Fibroblast of skin of scalp (primary cell): ENCODE measurements at regions not wholly inside any gene's neighbourhood (a gene's known extent, or its start where the extent isn't known, plus 50 kb on each side); places are given as distances from the start of the nearest gene placed in this dataset.

Experiments used
- DNase-seq: peaks from one replicate; pipeline ENCODE4 v3.0.0-alpha.2; 2013

- no peak for DNase-seq
Observed at GRCh38 chr10:106457522-106457921, 707.0 kb downstream of the SORCS1 start.

- DNase-seq = no peak
Observed at GRCh38 chr10:106454233-106454632, 710.3 kb downstream of the SORCS1 start.

GRCh38 chr10:106450966-106451365 is 713.5 kb downstream of the SORCS1 start:
- DNase-seq = peak; percentile 6

GRCh38 chr10:106446920-106447319 is 717.6 kb downstream of the SORCS1 start:
- DNase-seq = no peak

- no peak for DNase-seq
Observed at GRCh38 chr10:106442223-106442622, 722.3 kb downstream of the SORCS1 start.

- DNase-seq = no peak
Observed at GRCh38 chr10:106440767-106441166, 723.7 kb downstream of the SORCS1 start.

GRCh38 chr10:106440355-106440754 is 724.2 kb downstream of the SORCS1 start:
- no peak for DNase-seq

- no peak for DNase-seq
Observed at GRCh38 chr10:106439366-106439765, 725.1 kb downstream of the SORCS1 start.

GRCh38 chr10:106438386-106438785 is 726.1 kb downstream of the SORCS1 start:
- DNase-seq = no peak

- no peak for DNase-seq
Observed at GRCh38 chr10:106436123-106436715, 728.3 kb downstream of the SORCS1 start.

- DNase-seq = no peak
Observed at GRCh38 chr10:106435081-106435480, 729.4 kb downstream of the SORCS1 start.

- DNase-seq = peak; percentile 35
Observed at GRCh38 chr10:106424981-106425380, 739.5 kb downstream of the SORCS1 start.

- peak; percentile 91 for DNase-seq
Observed at GRCh38 chr10:106424054-106424453, 740.5 kb downstream of the SORCS1 start.

- DNase-seq = peak; percentile 8
Observed at GRCh38 chr10:106410331-106410730, 754.2 kb downstream of the SORCS1 start.

GRCh38 chr10:106405141-106405540 is 759.4 kb downstream of the SORCS1 start:
- no peak for DNase-seq

GRCh38 chr10:106402458-106402857 is 762.0 kb downstream of the SORCS1 start:
- DNase-seq = no peak

- DNase-seq = no peak
Observed at GRCh38 chr10:106401967-106402366, 762.5 kb downstream of the SORCS1 start.

GRCh38 chr10:106401161-106401560 is 763.3 kb downstream of the SORCS1 start:
- DNase-seq = peak; percentile 35

- DNase-seq = no peak
Observed at GRCh38 chr10:106399112-106399511, 765.4 kb downstream of the SORCS1 start.

GRCh38 chr10:106396192-106396591 is 768.3 kb downstream of the SORCS1 start:
- DNase-seq = no peak

GRCh38 chr10:106395041-106395749 is 769.3 kb downstream of the SORCS1 start:
- DNase-seq = no peak

GRCh38 chr10:106392778-106393177 is 771.7 kb downstream of the SORCS1 start:
- DNase-seq = no peak

- peak; percentile 26 for DNase-seq
Observed at GRCh38 chr10:106387063-106387462, 777.4 kb downstream of the SORCS1 start.

GRCh38 chr10:106384496-106384895 is 780.0 kb downstream of the SORCS1 start:
- DNase-seq = peak; percentile 7
